Activated T-helper 1 cell treated with Interleukin-2 at 50 U/mL for 16 hours (primary cell): ENCODE measurements at regions not wholly inside any gene's neighbourhood (a gene's known extent, or its start where the extent isn't known, plus 50 kb on each side); places are given as distances from the start of the nearest gene placed in this dataset.
"Not testable (repeated sequence)": the region's sequence is repeated elsewhere in the genome, so short reads cannot be mapped to it uniquely, and the experiment has no call there.

Experiments used
- DNase-seq: peaks from one replicate; pipeline ENCODE4 v3.0.0-alpha.2; 2020; ENCODE audit warnings: low read depth

DNA sequence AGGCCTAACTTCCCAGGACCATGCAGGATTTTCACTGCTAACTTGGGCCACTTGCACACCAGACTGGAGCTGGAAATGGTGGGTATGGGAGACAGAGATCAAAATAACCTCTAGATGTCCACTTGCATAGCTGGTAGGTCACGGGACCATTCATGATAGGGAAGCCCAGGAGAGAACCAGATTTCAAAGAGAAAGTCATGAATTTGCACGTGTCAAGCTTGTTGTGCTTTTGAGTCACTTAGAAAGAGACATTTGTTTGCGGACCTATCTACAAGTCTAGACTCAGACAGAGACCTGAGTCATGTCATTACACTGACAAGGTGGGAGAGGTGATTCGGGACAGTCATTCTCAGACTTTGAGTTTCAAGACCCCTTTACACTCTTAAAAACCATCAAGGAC lies 704.1 kb downstream of the DTWD2 start:
- DNase-seq: not testable (repeated sequence)

DNA sequence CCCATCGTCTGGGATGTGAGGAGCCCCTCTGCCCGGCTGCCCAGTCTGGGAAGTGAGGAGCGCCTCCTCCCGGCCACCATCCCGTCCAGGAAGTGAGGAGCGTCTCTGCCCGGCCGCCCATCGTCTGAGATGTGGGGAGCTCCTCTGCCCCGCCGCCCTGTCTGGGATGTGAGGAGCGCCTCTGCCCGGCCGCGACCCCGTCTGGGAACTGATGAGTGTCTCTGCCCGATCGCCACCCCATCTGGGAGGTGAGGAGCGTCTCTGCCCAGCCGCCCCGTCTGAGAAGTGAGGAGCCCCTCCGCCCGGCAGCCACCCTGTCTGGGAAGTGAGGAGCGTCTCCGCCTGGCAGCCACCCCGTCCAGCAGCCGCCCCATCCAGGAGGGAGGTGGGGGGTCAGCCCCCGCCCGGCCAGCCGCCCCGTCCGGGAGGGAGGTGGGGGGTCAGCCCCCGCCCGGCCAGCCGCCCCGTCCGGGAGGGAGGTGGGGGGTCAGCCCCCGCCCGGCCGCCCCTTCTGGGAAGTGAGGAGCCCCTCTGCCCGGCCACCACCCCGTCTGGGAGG lies 705.8 kb downstream of the DTWD2 start:
- not testable (repeated sequence) for DNase-seq

DNA sequence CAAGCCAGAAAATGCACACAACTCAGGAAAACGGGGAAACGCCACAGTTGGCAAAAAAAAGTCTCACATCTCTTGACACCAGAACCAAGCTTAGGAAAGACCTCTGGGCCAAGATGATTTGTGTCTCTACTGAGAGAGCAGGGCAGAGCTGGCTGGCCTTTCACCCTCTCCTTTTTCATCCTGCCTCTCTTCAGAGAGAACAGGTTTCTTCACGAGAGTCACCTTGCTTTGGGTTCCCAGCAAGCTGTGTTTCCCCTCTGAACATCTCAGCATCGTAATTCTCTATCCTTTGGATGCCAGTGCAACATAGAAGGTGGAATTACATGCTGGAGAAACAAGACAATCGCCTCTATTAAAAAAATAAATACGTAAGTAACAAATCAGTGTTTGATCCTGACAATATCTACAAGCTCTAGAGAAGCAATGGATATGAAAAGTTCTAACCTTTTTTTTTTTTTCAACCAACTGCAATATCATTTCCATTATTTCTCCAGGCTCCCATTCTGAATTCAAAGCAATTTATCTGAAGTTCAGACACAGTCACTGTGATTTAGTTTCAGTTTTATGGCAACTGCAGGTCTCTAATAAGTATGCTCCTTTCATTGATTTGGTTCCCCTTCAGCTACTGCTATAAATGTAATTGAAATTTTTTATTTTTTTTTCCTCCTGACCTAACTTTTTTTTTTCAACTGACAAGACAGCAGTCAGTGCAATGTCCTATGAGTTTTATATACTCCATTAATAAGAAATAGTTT lies 708.6 kb downstream of the DTWD2 start:
- no peak for DNase-seq

DNA sequence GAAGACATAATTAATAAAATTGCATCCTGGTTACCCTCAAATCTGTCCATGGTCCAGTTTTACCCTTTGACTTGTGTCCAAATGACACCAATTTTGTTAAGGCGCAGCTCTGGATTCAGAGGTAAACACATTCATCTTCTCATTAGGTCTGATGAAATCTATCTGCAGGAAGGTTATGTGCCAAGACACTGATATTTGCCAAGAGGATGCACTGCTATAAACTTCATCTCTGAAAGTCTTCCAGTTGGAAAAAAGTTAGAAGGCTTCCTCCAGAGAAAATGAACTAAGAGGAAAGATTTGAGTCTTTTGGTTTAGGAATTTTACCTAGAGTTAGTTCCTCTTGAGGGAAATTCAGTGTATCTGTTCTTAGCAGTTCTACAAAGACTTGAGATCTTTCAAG lies 717.8 kb downstream of the DTWD2 start:
- DNase-seq: no peak

DNA sequence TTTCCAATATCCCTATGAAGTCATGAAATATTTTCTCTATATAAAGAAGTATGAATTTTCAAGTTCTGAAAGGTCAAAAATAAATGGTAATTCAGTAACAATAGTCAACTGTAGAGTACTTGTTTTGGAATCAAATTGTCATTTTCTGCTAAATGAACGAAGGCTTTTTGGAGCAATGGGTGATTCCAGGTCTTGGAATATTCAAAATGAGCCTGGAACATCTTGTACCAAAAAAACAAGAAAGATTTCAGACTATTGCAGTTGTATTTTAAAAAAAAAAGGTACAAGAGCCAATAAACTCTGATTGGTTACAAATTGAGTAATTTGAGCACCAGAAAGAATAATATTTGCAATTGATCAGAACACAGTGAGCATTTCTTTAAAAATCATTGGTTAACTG lies 730.1 kb downstream of the DTWD2 start:
- DNase-seq: no peak

DNA sequence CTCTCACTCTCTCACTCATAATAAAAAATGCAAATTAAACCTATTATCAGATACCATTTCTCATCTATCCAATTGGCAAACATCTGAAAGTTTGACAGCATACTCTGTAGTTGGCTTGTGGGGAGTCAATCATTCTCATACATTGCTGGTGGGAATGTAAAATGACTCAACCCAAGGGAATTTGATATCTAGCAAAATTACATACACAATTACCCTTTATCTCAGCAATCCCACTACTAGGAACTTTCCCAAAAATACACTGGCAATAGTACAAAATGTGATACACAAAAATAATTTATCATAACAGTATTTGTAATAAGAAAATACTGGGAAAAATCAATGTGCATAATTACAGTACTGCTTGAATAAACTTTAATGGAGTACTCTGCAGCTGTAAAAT lies 731.3 kb downstream of the DTWD2 start:
- no peak for DNase-seq

DNA sequence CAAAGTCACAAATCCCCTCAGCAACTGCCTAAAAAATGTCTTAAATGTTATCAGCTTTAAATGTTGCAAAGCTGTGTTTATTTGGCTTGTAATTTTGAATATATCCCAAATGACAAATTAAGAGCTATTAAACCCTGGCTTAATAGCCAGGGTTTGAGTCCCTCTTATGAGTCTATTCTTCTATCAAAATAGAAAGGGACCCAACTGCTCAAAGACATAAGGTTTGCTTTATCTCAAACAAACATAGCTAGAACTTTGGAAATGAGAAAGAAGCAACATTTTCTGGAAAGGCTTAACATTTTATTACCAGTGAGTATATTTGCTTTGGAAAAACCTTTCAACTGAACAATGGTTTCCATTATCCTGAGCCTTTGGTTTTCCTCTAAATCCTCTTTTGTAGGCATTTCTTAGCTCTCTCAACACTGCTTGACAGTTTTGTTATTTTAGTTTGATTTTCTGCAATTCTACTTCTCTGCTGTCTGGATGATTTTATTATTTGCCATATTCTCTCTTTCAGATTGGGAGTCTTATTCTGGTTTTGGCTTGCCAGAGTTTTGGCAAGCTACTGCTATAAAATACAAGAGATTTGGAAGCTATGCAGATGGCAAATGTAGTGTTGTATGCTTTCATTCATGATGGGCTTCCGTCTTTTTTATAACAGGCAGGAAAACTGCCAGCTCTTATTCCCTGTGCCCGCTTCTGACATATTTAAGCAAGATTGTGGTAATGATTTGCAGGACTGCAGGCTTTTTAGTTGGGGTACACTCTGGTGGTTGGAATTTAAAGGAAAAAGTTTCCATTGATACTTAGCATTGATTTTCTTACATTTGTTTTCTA lies 734.9 kb downstream of the DTWD2 start:
- no peak for DNase-seq

DNA sequence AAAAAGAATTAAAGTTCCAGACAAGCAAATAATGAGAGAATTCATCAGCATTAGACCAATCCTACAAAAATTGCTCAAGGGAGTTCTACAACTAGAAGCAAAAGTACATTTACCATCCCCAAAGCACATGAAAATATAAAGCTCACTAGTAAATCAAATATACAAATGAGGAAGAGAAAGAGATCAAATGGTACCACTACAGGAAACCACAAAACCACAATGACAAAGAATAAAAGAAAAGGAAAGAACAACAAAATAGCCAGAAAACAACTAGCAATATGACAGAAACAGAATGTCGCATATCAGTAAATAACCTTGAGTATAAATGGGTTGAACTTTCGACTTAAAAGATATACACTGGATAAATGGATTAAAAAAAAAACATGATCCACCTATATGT lies 739.0 kb downstream of the DTWD2 start:
- no peak for DNase-seq

DNA sequence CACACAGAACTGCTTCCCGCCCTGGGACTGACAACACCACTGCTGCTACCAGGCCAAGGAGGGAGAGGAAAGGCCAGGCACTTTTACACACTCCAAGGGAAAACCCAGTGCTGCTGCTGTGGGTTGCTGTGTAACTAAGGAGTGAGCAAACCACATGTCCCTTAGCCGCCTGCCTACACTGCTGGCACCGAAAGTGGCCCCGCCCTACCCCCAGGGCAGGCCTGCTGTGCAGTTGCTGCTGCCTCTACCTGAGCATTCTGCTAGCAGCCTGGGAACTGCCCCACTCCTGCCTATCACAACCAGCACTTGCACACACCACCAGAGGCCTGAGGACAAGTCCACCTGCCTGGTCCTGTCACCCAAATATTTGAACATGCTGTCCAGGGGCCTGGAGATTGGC lies 740.9 kb downstream of the DTWD2 start:
- no peak for DNase-seq

DNA sequence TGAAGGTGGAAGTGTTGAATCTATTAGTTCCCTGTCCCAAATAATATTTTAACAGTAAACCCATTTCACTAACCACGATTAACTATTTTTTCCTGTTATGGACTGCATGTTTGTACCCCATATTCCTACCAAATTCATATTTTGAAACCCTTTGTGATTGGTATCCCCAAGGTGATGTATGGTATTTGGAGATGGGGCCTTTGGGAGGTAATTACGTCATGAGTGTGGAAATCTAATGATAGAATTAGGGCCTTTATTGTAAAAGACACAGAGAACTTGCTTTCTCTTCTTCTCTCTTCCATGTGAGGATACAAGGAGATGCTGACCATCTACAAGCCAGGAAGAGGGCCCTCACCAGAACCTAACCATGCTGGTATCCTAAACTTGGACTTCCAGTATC lies 744.7 kb downstream of the DTWD2 start:
- DNase-seq: no peak

DNA sequence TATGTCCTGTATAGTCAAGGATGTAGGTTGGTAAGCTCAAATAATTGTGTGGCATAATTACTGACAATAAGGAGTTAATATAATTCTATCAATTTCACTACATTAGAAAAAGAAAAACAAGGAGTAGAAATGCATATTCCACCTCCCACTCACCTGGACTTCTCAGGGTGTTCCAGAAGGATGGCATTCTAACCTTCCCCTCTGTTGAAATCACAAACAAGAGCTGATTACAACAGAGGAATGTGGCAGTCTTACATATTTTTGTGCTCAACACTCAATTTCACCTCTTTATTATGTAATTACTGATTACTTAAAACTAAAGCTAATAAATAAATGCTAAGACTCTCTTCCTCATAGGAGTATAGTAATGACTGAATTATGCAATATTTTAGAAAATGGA lies 745.3 kb downstream of the DTWD2 start:
- no peak for DNase-seq

DNA sequence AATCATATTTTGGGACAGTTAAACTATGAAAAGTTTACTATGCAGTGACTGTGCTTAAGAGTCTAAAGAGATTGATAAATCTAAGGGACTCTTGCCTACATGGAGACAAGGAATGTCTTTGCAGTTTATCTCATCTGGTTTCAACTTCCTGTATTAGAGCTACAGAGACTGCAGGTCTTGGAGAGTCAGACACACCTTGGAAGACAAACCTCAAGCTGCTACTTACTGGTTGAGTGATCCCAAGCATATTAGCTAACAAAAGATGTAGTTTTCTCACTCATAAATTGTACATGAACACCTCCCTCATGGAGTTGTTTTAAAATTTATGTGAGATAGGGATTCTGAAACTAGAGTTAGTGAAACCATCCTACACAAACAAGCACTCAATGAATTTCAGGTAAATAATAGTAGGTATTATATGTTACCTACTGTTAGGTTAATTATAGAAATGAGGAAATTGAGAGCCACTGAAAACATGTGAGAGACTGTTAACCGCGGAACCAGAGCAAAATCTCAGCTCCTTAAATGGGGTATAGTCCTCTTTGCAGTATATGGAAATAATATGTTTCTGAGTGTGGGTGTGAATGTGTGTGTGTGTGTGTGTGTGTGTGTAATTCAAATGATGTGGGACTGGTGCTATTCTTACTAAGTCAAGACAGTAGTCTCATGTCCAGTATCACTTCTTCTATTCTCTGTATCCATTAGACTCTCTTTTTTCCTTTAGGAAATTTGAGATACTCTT lies 752.1 kb downstream of the DTWD2 start:
- DNase-seq: no peak

DNA sequence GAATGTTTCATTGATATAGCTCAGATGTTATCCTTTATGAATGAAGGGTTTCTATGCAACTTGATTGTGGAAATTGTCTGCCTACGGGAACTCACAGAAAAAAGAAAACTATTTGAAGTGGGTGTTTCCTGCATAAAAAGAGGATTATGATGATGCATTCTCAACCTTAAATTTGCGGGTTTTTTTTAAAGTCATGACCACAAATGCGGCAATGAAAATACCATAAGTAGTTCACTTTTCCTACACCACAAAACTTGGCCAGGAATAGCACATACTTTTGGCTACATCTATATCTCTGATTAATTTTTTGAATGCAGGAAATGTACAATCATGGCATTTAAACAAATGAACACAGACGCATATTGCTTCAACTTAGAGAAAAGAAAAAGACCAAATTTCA lies 754.7 kb downstream of the DTWD2 start:
- no peak for DNase-seq

DNA sequence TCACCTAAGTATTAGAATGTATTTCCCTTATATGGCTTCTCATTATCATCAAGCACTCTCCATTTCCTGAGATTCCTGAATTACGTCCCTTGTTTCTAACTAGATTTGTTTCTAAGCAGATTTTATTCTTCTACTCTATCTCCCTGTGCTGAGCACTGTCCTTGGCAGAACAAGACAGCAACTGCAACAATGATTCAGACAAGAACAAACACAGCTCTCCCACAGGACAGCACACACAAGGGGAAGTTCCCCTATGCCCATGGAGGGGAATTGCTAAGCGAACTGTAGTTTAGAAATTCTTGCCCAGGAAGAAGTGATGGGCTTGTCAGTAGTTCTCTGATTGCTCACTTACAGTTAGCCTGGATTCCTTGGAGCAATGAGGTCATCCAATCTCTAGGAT lies 759.9 kb downstream of the DTWD2 start:
- DNase-seq: no peak

DNA sequence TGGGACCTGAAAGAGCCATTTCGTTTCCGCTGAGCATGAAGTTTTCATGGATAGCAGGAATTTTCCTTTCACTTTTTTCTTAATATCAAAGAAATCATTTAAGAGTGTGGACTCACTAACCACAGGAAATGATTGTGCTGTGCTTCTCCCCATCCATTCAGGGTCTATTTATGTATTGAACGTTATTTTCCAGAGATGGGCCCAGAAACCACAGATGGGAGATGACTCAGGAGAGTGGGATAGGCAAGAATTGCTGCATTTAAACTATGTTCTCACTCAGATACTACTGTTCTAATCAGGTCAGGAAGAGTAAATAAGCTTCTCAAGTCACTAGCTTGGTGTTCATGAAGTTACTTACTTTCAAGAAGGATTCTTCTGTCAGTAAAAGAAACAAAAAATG lies 763.8 kb downstream of the DTWD2 start:
- no peak for DNase-seq

DNA sequence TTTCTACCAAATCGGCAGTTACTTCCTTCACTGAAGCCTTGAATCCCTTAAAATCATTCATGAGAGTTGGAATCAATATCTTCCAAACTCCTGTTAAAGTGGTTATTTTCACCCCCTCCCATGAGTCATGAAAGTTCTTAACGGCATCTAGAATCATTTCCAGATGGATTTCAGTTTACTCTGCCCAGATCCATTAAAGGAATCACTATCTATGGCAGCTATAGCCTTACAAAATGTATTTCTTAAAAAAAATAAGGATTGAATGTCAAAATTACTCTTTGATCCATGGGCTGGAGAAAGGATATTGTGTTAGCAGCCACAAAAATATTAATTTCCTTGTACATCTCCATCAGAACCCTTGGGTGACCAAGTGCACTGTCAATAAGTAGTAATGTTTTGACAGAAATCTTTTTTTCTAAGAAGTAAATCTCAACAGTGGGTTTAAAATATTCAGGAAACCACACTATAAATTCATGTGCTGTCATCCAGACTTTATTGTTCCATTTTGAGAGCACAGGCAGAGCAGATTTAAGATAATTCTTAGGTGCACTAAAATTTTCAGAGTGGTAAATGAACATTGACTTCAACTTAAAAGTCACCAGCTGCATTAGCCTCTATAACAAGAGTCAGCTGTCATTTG lies 767.7 kb downstream of the DTWD2 start:
- DNase-seq: no peak

DNA sequence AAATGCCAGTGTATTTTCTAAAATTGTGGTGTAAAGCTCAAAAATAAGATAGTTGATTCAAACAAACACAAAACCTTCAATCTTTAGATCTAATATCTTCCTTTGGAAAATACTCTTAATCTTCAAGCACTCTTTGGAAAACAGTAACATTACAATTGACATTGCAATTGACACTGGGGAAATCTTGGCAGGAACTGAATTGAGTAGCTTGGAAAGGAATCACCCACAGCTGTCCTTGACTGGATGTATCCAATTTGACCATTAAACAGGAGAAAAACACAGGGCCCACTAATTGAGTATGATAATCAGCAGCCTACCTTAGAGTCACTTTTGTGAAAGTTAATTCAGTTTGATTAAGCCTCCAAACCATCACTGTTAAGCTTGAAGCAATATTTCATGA lies 776.7 kb downstream of the DTWD2 start:
- DNase-seq: no peak

DNA sequence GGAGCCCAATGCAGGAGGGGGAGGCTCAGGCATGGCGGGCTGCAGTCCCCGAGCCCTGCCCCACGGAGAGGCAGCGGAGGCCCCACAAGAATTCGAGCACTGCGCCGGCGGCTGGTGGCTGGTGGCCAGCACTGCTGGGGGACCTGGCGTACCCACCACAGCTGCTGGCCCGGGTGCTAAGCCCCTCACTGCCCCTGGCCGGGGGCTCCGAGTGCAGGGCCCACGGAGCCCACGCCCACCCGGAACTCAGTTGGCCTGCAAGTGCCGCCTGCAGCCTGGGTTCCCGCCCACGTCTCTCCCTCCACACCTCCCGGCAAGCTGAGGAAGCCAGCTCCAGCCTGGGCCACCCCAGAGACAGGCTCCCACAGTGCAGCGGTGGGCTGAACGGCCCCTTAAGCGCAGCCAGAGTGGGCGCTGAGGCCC lies 780.3 kb downstream of the DTWD2 start:
- no peak for DNase-seq

DNA sequence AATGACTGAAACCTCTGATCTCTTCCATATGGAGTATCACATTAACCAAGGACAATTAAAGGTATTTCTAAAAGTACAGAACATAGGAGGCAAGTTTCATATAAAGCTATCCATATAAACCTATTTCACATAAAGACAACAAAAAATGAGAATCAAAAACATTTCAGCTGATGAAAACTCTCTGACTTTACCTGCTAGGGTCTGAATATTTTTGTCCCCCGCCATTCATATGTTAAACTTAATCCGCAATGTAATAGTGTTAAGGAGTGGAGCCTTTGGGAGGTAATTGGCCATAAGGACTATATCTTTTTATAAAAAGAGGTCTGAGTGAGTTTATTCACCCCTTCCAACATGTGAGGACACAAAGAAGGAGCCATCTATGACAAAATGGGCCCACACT lies 788.5 kb downstream of the DTWD2 start:
- DNase-seq: no peak

DNA sequence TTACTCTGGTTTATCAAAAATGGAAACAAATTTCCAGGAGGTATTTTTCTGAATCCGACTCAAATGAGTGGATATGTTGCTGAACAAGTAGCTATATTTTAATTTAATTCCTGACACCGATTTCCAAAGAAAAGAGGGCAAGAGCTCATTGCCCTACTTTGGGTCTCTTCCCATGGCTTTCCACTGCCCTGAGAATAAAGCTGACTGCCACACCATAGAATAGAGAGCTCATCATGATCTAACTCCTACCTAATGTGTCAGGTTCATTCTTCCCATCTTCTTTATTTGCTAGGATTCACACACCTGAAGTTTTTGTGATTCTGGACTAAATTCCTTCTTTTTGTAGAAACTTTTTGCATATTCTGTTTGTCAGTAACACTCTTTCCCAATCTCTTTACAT lies 792.1 kb downstream of the DTWD2 start:
- DNase-seq: no peak

DNA sequence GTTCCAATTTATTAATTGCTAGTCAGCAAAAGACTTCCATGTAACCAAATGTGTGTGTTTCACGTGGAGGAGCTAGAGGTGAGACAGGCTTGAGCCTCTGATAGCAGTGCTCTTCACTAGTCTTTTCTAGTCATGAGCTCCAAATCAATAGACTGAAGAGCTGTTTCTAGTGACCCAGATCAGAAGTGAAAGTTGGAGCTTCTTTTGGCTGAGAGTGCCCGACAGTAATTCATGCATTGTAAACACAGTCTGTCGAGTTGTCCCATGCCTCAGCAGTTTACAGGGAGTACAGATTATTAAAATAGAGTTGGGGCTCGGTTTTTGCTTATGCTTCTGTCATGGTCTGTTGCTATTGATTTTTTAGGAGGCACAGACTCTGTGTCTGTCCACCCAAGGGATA lies 793.1 kb downstream of the DTWD2 start:
- DNase-seq: no peak
